ENCODE measurements at regions not wholly inside any gene's neighbourhood (a gene's known extent, or its start where the extent isn't known, plus 50 kb on each side); places are given as distances from the start of the nearest gene placed in this dataset.

DNA sequence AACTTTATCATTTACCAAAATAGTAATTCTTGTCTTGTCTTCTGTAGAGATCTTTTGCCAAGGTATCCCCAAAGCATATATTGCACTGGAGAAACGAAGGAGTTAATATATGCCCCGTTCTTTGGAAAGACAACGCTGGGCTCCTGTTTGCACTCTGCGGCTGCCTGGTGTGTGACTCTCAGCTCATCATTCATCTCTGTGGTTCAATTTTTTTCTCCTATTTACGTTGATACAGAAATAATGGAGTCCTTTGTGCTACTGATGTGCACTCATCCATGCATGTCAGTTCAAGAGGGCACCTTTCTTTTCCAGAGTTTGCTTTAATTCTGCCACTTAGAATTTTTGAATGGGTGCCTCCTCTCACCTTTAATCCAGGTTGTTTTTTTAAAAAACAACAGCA, 655.5 kb downstream of the DCDC2C start:
- TF ChIP-seq, protein P1, sequence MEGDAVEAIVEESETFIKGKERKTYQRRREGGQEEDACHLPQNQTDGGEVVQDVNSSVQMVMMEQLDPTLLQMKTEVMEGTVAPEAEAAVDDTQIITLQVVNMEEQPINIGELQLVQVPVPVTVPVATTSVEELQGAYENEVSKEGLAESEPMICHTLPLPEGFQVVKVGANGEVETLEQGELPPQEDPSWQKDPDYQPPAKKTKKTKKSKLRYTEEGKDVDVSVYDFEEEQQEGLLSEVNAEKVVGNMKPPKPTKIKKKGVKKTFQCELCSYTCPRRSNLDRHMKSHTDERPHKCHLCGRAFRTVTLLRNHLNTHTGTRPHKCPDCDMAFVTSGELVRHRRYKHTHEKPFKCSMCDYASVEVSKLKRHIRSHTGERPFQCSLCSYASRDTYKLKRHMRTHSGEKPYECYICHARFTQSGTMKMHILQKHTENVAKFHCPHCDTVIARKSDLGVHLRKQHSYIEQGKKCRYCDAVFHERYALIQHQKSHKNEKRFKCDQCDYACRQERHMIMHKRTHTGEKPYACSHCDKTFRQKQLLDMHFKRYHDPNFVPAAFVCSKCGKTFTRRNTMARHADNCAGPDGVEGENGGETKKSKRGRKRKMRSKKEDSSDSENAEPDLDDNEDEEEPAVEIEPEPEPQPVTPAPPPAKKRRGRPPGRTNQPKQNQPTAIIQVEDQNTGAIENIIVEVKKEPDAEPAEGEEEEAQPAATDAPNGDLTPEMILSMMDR (IDR thresholded peaks at IDR 0.05; ENCODE audit: low read depth, low read length, poor library complexity, severe bottlenecking), result no peak
- no peak for TF ChIP-seq EZH2phosphoT487 (IDR thresholded peaks at IDR 0.05; ENCODE audit: borderline replicate concordance, low read length)
